ENCODE measurements at regions not wholly inside any gene's neighbourhood (a gene's known extent, or its start where the extent isn't known, plus 50 kb on each side); places are given as distances from the start of the nearest gene placed in this dataset.
A peak's percentile ranks its signal among the peaks of the same experiment; 100 is the strongest.

DNA sequence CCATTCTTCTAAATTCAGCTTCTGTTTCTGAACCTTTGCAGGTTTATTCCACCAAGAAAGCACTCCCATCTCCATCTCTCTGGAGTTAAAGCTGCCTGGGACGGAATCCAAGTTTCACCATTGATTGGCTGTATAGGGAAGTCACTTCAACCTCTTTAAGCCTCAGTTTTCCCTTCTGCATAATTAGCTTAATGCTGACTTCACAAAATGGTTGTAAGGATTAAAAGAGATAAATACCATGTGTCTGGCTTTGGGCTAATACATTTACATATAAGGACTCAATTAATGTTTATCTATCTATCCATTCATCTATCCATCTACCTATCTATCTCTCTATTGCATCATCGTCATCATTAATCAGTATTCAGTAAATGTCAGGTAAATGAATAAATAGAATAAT lies 629.6 kb upstream of the MGMT start:
- Histone ChIP-seq H4K91ac (ENCODE audit: low read depth, low read length, poor library complexity) (no peak overlapping the region), H3K9ac (ENCODE audit: low read depth, low read length, poor library complexity) (no peak overlapping the region), H2AFZ (ENCODE audit: low read length) (no peak overlapping the region), H3K9me3 (replicated peaks in 1 of 2; ENCODE audit: control insufficient read depth in 2 of 2, insufficient read depth in 1 of 2, low read depth in 1 of 2, low read length in 2 of 2) (no peaks in the 10 kb centered on the region), H3K4ac (ENCODE audit: low read length) (no peak overlapping the region), H3K36me3 (replicated peaks in 1 of 2; ENCODE audit: control insufficient read depth in 2 of 2, insufficient read depth in 2 of 2, low read length in 2 of 2) (no peaks in the 10 kb centered on the region), H3K4me2 (ENCODE audit: insufficient read depth, low read length, poor library complexity, severe bottlenecking) (no peak overlapping the region), H2BK5ac (ENCODE audit: low read length) (no peak overlapping the region), H3K18ac (ENCODE audit: low read length) (no peak overlapping the region), H3K27me3 (ENCODE audit: control insufficient read depth in 3 of 3, insufficient read depth in 3 of 3, low read depth in 1 of 3, low read length in 3 of 3) (no peaks in the 10 kb centered on the region), H3K4me1 (ENCODE audit: control insufficient read depth in 2 of 2, insufficient read depth in 1 of 2, low read depth in 1 of 2, low read length in 2 of 2) (no peaks in the 10 kb centered on the region), H2BK15ac (ENCODE audit: low read length) (no peak overlapping the region), H2BK120ac (ENCODE audit: low read depth, low read length) (no peak overlapping the region), H3K4me3 (ENCODE audit: low read length in 2 of 2) (no peak overlapping the region), H3K23ac (ENCODE audit: low read depth, low read length, poor library complexity) (no peak overlapping the region), H3K79me1 (ENCODE audit: low read depth, low read length) (no peaks in the 10 kb centered on the region), H4K8ac (ENCODE audit: low read depth, low read length) (no peak overlapping the region), H2BK12ac (ENCODE audit: low read length) (no peak overlapping the region), H3K27ac (replicated peaks; ENCODE audit: low read length) (no peak overlapping the region), H2AK5ac (ENCODE audit: low read depth, low read length) (no peak overlapping the region), H3K14ac (ENCODE audit: low read length) (no peak overlapping the region)
- DNase-seq (ENCODE audit: low spot score) = no peak
- no CpG with 5 or more reads among the region's 2 CpGs for WGBS, 2 donors (ENCODE audit: extremely low coverage in 2 of 2, insufficient read length in 2 of 2, insufficient replicate concordance in 1 of 2)

DNA sequence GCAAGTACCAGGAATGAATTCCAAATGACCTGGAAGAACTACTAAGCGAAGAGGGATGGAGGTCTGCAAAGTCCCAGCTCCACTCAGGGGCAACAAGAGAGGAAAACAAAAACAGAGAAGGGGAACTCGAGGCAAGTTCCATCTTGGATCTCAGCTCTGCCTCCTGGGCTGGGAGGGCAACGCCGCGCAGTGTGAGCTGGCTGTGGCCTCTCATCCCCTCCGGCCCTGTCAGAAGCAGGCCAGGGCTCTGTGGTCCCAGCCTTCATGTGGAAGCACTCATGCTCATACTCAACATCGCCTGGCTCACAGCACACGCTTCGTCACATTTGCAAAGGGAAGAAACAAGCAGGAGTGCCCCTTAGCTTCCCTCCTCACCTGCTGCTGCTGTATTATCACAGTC lies 627.9 kb upstream of the MGMT start:
- Histone ChIP-seq H2AFZ (ENCODE audit: low read length) (no peak overlapping the region), H2BK12ac (ENCODE audit: low read length) (no peak overlapping the region), H3K27me3 (ENCODE audit: control insufficient read depth in 3 of 3, insufficient read depth in 3 of 3, low read depth in 1 of 3, low read length in 3 of 3) (no peaks in the 10 kb centered on the region), H3K27ac (replicated peaks; ENCODE audit: low read length) (no peak overlapping the region), H3K4me3 (ENCODE audit: low read length in 2 of 2) (no peak overlapping the region), H3K18ac (ENCODE audit: low read length) (peak overlapping the region; percentile 76), H2AK5ac (ENCODE audit: low read depth, low read length) (no peak overlapping the region), H3K4me1 (ENCODE audit: control insufficient read depth in 2 of 2, insufficient read depth in 1 of 2, low read depth in 1 of 2, low read length in 2 of 2) (no peaks in the 10 kb centered on the region), H2BK15ac (ENCODE audit: low read length) (no peak overlapping the region), H3K36me3 (replicated peaks in 1 of 2; ENCODE audit: control insufficient read depth in 2 of 2, insufficient read depth in 2 of 2, low read length in 2 of 2) (no peaks in the 10 kb centered on the region), H3K79me1 (ENCODE audit: low read depth, low read length) (no peaks in the 10 kb centered on the region), H3K4ac (ENCODE audit: low read length) (no peak overlapping the region), H3K4me2 (ENCODE audit: insufficient read depth, low read length, poor library complexity, severe bottlenecking) (no peak overlapping the region), H3K23ac (ENCODE audit: low read depth, low read length, poor library complexity) (no peak overlapping the region), H3K9ac (ENCODE audit: low read depth, low read length, poor library complexity) (no peak overlapping the region), H2BK120ac (ENCODE audit: low read depth, low read length) (no peak overlapping the region), H3K9me3 (replicated peaks in 1 of 2; ENCODE audit: control insufficient read depth in 2 of 2, insufficient read depth in 1 of 2, low read depth in 1 of 2, low read length in 2 of 2) (no peaks in the 10 kb centered on the region), H4K91ac (ENCODE audit: low read depth, low read length, poor library complexity) (no peak overlapping the region), H2BK5ac (ENCODE audit: low read length) (no peak overlapping the region), H3K14ac (ENCODE audit: low read length) (no peak overlapping the region), H4K8ac (ENCODE audit: low read depth, low read length) (no peak overlapping the region)
- DNase-seq (ENCODE audit: low spot score) = no peak
- WGBS, 2 donors (ENCODE audit: extremely low coverage in 2 of 2, insufficient read length in 2 of 2, insufficient replicate concordance in 1 of 2) = no CpG with 5 or more reads among the region's 9 CpGs

DNA sequence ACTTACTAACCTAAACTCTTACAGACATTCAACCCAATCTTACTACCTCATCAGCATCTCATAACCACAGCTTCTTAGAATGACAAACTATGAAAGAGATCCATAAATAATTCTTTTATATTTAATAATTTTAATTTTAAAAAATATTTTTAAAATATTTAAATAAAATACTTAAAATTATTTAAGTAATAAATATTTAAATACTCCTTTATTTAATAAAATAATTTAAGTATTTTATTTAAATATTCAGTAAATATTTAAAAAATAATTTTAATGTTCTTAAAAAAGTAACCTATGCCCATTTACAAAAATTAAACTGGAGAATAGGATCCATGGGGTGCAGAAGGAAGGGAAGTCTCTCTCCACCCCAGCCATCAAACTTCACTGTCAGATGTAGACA lies 627.3 kb upstream of the MGMT start:
- Histone ChIP-seq H3K9me3 (replicated peaks in 1 of 2; ENCODE audit: control insufficient read depth in 2 of 2, insufficient read depth in 1 of 2, low read depth in 1 of 2, low read length in 2 of 2) (no peaks in the 10 kb centered on the region), H4K8ac (ENCODE audit: low read depth, low read length) (no peak overlapping the region), H3K23ac (ENCODE audit: low read depth, low read length, poor library complexity) (no peak overlapping the region), H3K4me3 (ENCODE audit: low read length in 2 of 2) (no peak overlapping the region), H3K79me1 (ENCODE audit: low read depth, low read length) (no peaks in the 10 kb centered on the region), H2BK12ac (ENCODE audit: low read length) (no peak overlapping the region), H2AFZ (ENCODE audit: low read length) (no peak overlapping the region), H3K27me3 (ENCODE audit: control insufficient read depth in 3 of 3, insufficient read depth in 3 of 3, low read depth in 1 of 3, low read length in 3 of 3) (no peaks in the 10 kb centered on the region), H2BK15ac (ENCODE audit: low read length) (no peak overlapping the region), H3K4ac (ENCODE audit: low read length) (no peak overlapping the region), H3K18ac (ENCODE audit: low read length) (no peak overlapping the region), H2BK5ac (ENCODE audit: low read length) (no peak overlapping the region), H3K36me3 (replicated peaks in 1 of 2; ENCODE audit: control insufficient read depth in 2 of 2, insufficient read depth in 2 of 2, low read length in 2 of 2) (no peaks in the 10 kb centered on the region), H3K4me2 (ENCODE audit: insufficient read depth, low read length, poor library complexity, severe bottlenecking) (no peak overlapping the region), H3K9ac (ENCODE audit: low read depth, low read length, poor library complexity) (no peak overlapping the region), H3K27ac (replicated peaks; ENCODE audit: low read length) (no peak overlapping the region), H2AK5ac (ENCODE audit: low read depth, low read length) (no peak overlapping the region), H3K14ac (ENCODE audit: low read length) (no peak overlapping the region), H3K4me1 (ENCODE audit: control insufficient read depth in 2 of 2, insufficient read depth in 1 of 2, low read depth in 1 of 2, low read length in 2 of 2) (no peaks in the 10 kb centered on the region), H4K91ac (ENCODE audit: low read depth, low read length, poor library complexity) (no peak overlapping the region), H2BK120ac (ENCODE audit: low read depth, low read length) (no peak overlapping the region)
- no peak for DNase-seq (ENCODE audit: low spot score)

DNA sequence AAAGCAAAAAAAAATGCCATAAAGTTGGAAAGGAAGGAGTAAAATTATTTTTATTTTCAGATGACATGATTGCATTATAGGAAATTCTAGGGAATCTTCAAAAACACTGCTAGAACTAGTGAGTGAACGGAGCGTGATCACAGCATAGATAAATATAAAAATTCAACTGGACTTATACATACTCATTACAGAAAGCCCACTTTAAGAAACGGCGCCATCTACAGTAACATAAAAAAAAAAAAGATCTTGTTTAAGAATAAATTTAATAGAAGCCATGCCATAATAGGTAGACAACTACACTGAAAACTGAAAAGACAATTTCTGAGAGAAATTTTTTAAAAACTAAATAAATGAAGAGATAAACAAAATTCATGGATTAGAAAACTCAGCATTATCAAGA lies 623.1 kb upstream of the MGMT start:
- H3K4me1 ChIP-seq (ENCODE audit: control insufficient read depth in 2 of 2, insufficient read depth in 1 of 2, low read depth in 1 of 2, low read length in 2 of 2) = no peaks in the 10 kb centered on the region
- no peak for DNase-seq (ENCODE audit: low spot score)

More for the DNA sequence above, 623.1 kb upstream of the MGMT start:
- Histone ChIP-seq H2AFZ (ENCODE audit: low read length) (no peak overlapping the region), H3K27me3 (ENCODE audit: control insufficient read depth in 3 of 3, insufficient read depth in 3 of 3, low read depth in 1 of 3, low read length in 3 of 3) (no peaks in the 10 kb centered on the region), H2BK15ac (ENCODE audit: low read length) (no peak overlapping the region), H3K18ac (ENCODE audit: low read length) (no peak overlapping the region), H4K91ac (ENCODE audit: low read depth, low read length, poor library complexity) (no peak overlapping the region), H3K79me1 (ENCODE audit: low read depth, low read length) (no peaks in the 10 kb centered on the region), H3K14ac (ENCODE audit: low read length) (no peak overlapping the region), H2AK5ac (ENCODE audit: low read depth, low read length) (no peak overlapping the region), H3K9me3 (replicated peaks in 1 of 2; ENCODE audit: control insufficient read depth in 2 of 2, insufficient read depth in 1 of 2, low read depth in 1 of 2, low read length in 2 of 2) (no peaks in the 10 kb centered on the region), H3K23ac (ENCODE audit: low read depth, low read length, poor library complexity) (no peak overlapping the region), H4K8ac (ENCODE audit: low read depth, low read length) (no peak overlapping the region), H3K27ac (replicated peaks; ENCODE audit: low read length) (no peak overlapping the region), H3K9ac (ENCODE audit: low read depth, low read length, poor library complexity) (no peak overlapping the region), H3K4ac (ENCODE audit: low read length) (no peak overlapping the region), H3K4me2 (ENCODE audit: insufficient read depth, low read length, poor library complexity, severe bottlenecking) (no peak overlapping the region), H2BK5ac (ENCODE audit: low read length) (no peak overlapping the region), H2BK12ac (ENCODE audit: low read length) (no peak overlapping the region), H3K4me3 (ENCODE audit: low read length in 2 of 2) (no peak overlapping the region), H2BK120ac (ENCODE audit: low read depth, low read length) (no peak overlapping the region), H3K36me3 (replicated peaks in 1 of 2; ENCODE audit: control insufficient read depth in 2 of 2, insufficient read depth in 2 of 2, low read length in 2 of 2) (no peaks in the 10 kb centered on the region)
- no CpG with 5 or more reads among the region's 4 CpGs for WGBS, 2 donors (ENCODE audit: extremely low coverage in 2 of 2, insufficient read length in 2 of 2, insufficient replicate concordance in 1 of 2)

All from neuronal stem cell (in vitro differentiated cells).